Germinal center (tissue), 1 donor: ENCODE measurements at regions not wholly inside any gene's neighbourhood (a gene's known extent, or its start where the extent isn't known, plus 50 kb on each side); places are given as distances from the start of the nearest gene placed in this dataset.

Experiments used
- DNase-seq: peaks from one replicate; pipeline ENCODE4 v3.0.0; 2012; ENCODE audit warnings: mixed read lengths, low spot score

GRCh38 chr4:140281828-140282552 is 91.5 kb upstream of the SCOC start:
- no peak for DNase-seq

DNA sequence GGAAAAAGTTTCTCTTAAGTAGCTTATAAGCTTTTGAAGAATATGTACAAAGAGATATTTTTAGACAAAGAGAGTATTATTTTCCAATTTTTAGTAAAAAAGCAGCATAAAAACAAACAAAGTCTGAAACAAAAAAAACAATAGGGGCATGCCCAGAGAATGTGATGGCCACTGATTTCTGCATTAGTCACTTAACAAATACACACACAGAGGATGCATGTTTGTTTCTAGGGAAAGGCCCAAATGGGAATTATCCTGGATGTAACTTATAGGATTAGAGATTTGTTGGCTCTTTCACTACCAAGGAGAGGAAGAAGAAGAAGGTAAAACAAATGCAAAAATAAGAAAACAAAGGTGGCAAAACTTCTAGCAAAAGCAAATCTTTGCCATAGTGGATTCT is 95.9 kb upstream of the SCOC start:
- DNase-seq: no peak

GRCh38 chr4:140271553-140271952 is 101.9 kb upstream of the SCOC start:
- DNase-seq: peak; percentile 44

DNA sequence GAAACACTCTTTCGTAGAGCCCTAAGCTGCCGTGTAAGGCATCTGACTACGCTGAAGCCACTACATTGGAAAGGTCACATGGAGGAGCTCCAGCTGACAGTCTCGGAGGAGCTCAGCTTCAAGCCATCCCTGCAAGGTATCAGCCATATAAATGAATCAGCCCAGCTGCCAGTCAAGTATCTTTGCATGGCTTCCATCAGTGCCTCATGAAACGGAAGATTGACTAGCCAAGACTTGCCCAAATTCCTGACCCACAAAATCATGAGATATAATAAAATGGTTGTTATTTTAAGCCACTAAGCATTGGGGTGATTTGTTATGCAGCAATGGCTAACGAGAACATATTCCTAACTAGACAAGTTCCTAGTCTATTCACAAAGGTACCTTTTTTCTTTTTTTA is 104.1 kb upstream of the SCOC start:
- no peak for DNase-seq

GRCh38 chr4:140268186-140268841 is 105.1 kb upstream of the SCOC start:
- no peak for DNase-seq

DNA sequence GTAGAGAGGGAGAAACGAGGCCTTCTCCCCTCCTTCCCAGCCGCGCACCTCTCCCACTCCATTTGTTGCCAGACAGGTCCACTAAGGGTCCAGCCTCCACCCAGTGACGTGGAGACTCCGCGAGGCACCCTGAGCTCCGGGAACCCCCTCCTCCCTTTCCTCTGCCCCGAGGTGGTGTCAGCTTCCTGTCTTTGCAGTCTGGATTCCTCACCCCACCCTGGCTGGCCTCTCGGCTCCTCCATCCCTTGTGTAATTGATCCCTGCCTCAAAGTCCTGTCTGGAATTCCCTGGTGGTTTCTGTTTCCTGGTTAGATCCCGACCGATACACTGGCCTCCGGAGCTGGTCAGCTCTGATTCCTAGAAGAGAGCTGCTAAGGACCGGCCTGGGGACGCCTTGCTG is 105.9 kb upstream of the SCOC start:
- DNase-seq: no peak

- DNase-seq: no peak
Measured at GRCh38 chr4:140266958-140267568, 106.4 kb upstream of the SCOC start.

DNA sequence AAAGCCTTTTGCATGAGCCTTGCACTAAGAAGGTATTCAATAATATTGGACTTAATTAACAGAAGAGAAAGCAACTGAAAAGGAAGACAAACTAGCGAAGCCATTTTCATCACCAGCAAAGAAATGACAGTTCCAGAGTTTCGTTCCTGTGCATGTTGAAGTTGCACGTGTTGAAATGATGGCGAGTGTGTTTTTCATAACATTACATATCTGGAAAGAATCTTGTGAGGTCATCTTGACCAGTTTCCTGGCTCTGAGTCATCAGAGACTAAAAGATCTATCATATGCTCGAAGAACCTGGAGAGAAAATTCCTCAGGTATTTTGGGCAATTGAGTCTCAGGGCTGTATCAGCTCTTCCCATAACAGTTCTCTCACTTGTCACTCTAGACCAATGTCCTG is 106.2 kb upstream of the MAML3 start:
- DNase-seq: no peak

GRCh38 chr4:140258476-140258875 is 104.5 kb upstream of the MAML3 start:
- no peak for DNase-seq

- no peak for DNase-seq
Measured at GRCh38 chr4:140257461-140258305, 103.7 kb upstream of the MAML3 start.

- DNase-seq: no peak
Measured at GRCh38 chr4:140256941-140257340, 103.0 kb upstream of the MAML3 start.

GRCh38 chr4:140256335-140256734 is 102.4 kb upstream of the MAML3 start:
- no peak for DNase-seq

DNA sequence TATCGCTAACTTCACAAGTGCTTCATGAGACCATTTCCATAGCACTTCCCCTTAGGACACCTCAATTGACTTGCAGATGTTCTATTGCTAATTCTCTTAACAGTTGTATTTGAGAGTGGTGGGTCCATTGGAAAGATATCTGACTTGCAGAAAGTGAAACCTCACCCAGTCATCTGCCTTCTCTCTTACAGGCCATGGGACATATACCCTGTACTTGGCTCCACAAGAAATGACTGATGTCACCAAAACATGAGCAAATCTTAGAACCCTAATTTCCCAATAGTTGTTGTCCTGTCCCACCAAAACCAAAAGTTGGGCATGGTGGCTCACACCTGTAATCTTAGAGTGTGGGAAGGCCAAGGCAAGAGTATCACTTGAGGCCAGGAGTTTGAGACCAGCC is 101.9 kb upstream of the MAML3 start:
- no peak for DNase-seq

DNA sequence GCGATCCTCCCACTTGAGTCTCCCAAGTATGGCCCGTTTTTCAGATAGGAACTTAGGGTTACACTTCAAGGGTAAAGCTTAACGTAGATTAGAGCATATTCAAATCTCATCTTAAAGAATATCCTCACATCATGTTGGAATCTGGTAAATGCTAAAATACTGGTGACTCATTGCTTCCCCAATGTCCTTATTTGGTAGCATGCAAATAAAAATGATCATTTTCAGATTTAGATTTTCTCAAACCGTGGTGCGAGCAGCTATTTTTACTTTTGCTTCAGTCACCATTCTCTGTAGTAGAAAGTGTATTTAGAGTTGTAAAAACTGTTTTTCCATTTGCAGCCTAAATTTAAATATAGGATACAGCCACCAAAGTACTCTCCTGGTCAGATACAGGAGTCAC is 101.5 kb upstream of the MAML3 start:
- DNase-seq: no peak

GRCh38 chr4:140254651-140255299 is 100.8 kb upstream of the MAML3 start:
- no peak for DNase-seq

GRCh38 chr4:140253556-140254027 is 99.6 kb upstream of the MAML3 start:
- DNase-seq: no peak

GRCh38 chr4:140252742-140253555 is 99.0 kb upstream of the MAML3 start:
- DNase-seq: peak; percentile 75

- DNase-seq: no peak
Measured at GRCh38 chr4:140252141-140252741, 98.3 kb upstream of the MAML3 start.

- DNase-seq: no peak
Measured at GRCh38 chr4:140251571-140251970, 97.6 kb upstream of the MAML3 start.

DNA sequence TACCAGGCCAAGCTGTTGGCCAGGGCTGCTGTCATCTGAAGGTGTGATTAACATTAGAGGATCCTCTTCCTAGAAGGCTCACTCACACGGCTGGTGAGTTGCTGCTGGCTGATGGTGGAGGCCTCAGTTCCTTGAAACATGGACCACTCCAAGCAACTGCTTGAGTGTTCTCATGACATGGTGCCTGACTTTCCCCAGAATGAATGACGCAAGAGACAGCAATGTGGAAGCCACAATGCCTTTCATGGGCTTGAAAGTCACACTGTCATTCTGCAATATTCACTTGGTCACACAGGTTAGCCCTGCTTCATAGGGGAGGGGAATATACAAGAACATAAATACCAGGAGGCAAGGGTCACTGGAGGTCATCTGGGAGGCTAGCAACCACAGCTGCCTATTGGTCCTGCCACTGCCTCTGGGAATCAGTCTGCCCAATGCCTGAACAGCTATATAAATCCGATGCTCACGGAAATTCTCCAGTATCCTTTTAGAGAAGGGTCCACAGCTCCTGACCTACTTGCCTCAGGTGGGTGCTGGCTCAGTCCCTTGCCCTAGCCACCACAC is 97.1 kb upstream of the MAML3 start:
- DNase-seq: no peak
